ENCODE measurements at regions not wholly inside any gene's neighbourhood (a gene's known extent, or its start where the extent isn't known, plus 50 kb on each side); places are given as distances from the start of the nearest gene placed in this dataset.

- DNase-seq, result no peak
Observed at GRCh38 chr3:135806317-135806716, 159.2 kb upstream of the PPP2R3A start.

GRCh38 chr3:135807879-135808278, 157.6 kb upstream of the PPP2R3A start:
- DNase-seq, result no peak

GRCh38 chr3:135809021-135809634, 156.4 kb upstream of the PPP2R3A start:
- DNase-seq, result peak; percentile 47

- no peak for DNase-seq
Observed at GRCh38 chr3:135811651-135812050, 153.9 kb upstream of the PPP2R3A start.

GRCh38 chr3:135812057-135812456, 153.5 kb upstream of the PPP2R3A start:
- DNase-seq, result no peak

GRCh38 chr3:135834465-135834864, 131.1 kb upstream of the PPP2R3A start:
- DNase-seq, result no peak

GRCh38 chr3:135837977-135838631, 127.4 kb upstream of the PPP2R3A start:
- no peak for DNase-seq

- no peak for DNase-seq
Observed at GRCh38 chr3:135840436-135840835, 125.1 kb upstream of the PPP2R3A start.

GRCh38 chr3:135844386-135844785, 121.1 kb upstream of the PPP2R3A start:
- DNase-seq, result no peak

GRCh38 chr3:135848051-135848450, 117.5 kb upstream of the PPP2R3A start:
- DNase-seq, result no peak

- no peak for DNase-seq
Observed at GRCh38 chr3:135849827-135850226, 115.7 kb upstream of the PPP2R3A start.

GRCh38 chr3:135851201-135852081, 114.1 kb upstream of the PPP2R3A start:
- no peak for DNase-seq

- DNase-seq, result no peak
Observed at GRCh38 chr3:135853981-135854380, 111.5 kb upstream of the PPP2R3A start.

- DNase-seq, result no peak
Observed at GRCh38 chr3:135860761-135861160, 104.8 kb upstream of the PPP2R3A start.

GRCh38 chr3:135862361-135862760, 103.2 kb upstream of the PPP2R3A start:
- DNase-seq, result no peak

GRCh38 chr3:135864060-135864459, 101.5 kb upstream of the PPP2R3A start:
- DNase-seq, result no peak

GRCh38 chr3:135865085-135865484, 100.4 kb upstream of the PPP2R3A start:
- no peak for DNase-seq

GRCh38 chr3:135865553-135865952, 100.0 kb upstream of the PPP2R3A start:
- no peak for DNase-seq

- no peak for DNase-seq
Observed at GRCh38 chr3:135867911-135868310, 97.6 kb upstream of the PPP2R3A start.

GRCh38 chr3:135868801-135869200, 96.7 kb upstream of the PPP2R3A start:
- DNase-seq, result peak; percentile 30

- no peak for DNase-seq
Observed at GRCh38 chr3:135869439-135870105, 96.0 kb upstream of the PPP2R3A start.

- DNase-seq, result no peak
Observed at GRCh38 chr3:135871311-135871710, 94.2 kb upstream of the PPP2R3A start.

- no peak for DNase-seq
Observed at GRCh38 chr3:135874035-135874434, 91.5 kb upstream of the PPP2R3A start.
